ENCODE measurements at regions not wholly inside any gene's neighbourhood (a gene's known extent, or its start where the extent isn't known, plus 50 kb on each side); places are given as distances from the start of the nearest gene placed in this dataset.

DNA sequence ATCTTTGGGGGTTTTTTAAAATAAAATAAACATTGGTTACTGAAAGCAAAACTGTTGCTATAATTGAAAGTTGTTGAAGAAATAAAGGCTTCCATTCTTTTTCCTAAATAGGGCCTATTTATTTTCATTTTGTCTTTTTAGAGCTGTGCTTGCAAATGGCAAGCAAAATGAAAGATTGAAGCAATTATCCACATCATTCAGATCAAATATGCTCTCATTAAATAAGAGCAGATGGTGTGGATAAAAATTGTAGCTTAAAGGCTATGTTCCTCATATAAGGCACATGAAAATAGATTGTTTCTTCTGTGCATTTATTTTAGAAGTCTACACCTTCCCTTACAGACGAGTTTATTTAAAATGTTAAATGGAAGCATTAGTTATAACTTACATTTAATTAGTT lies 1317.7 kb downstream of the MRPL39 start (continued):
- TF ChIP-seq MYNN (tag by site-specific recombination; IDR thresholded peaks at IDR 0.05; ENCODE audit: borderline replicate concordance) (no peak), MEIS1 (CRISPR knock-in tag; IDR thresholded peaks at IDR 0.05; ENCODE audit: borderline replicate concordance) (no peak)

GRCh38 chr21:24280596-24280995 lies 1326.7 kb downstream of the MRPL39 start:
- no peak for TF ChIP-seq RBAK (tag by site-specific recombination; IDR thresholded peaks at IDR 0.05)
- no peak for TF ChIP-seq ZNF211 (tag by site-specific recombination; IDR thresholded peaks at IDR 0.05; ENCODE audit: low read depth)
- no peak for TF ChIP-seq ZNF791 (tag by site-specific recombination; IDR thresholded peaks at IDR 0.05)
- TF ChIP-seq, protein P1, sequence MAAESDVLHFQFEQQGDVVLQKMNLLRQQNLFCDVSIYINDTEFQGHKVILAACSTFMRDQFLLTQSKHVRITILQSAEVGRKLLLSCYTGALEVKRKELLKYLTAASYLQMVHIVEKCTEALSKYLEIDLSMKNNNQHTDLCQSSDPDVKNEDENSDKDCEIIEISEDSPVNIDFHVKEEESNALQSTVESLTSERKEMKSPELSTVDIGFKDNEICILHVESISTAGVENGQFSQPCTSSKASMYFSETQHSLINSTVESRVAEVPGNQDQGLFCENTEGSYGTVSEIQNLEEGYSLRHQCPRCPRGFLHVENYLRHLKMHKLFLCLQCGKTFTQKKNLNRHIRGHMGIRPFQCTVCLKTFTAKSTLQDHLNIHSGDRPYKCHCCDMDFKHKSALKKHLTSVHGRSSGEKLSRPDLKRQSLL (tag by site-specific recombination; IDR thresholded peaks at IDR 0.05) = no peak
- Histone ChIP-seq H3K9me3 (ENCODE audit: control insufficient read depth, insufficient read depth, low read depth, low read length) (no peaks in the 10 kb centered on the region), H3K4me3 (ENCODE audit: low read depth, low read length) (no peak overlapping the region), H3K36me3 (ENCODE audit: control insufficient read depth in 2 of 2, insufficient read depth in 1 of 2, low read length in 2 of 2) (no peaks in the 10 kb centered on the region), H3K27ac (ENCODE audit: extremely low read depth, low read depth, low read length) (no peak overlapping the region), H3K4me1 (ENCODE audit: control insufficient read depth, insufficient read depth, low read length) (no peaks in the 10 kb centered on the region)
- ChIA-PET POLR2A (no interaction called here), CTCF (no interaction called here)

DNA sequence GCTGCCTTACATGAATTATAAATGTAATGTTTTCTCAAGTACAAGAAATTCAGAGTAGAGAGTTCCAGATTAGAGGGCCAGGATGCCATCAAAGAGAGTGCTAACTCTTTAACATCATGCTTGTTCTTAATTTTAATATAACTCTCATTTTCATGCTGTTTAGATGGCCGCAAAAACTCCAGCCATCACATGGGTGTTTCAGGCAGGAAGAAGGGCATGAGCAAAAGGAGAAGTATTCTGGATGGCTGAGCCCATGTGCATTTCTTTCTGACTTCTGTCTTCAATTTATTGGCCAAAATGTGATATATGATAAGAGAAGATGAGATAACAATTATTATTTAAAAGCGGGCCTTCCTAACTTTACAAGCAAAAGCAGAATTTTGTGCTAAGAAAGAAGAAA lies 1328.6 kb downstream of the MRPL39 start:
- ChIA-PET CTCF (interaction anchor here (0.6 kb wide), 1 partner anchor 39 kb away, joined by 3 read pairs; no protein-coding TSS in a partner anchor), POLR2A (no interaction called here)
- no peaks in the 10 kb centered on the region for H3K4me1 ChIP-seq (ENCODE audit: control insufficient read depth, insufficient read depth, low read length)
- no peak overlapping the region for H3K4me3 ChIP-seq (ENCODE audit: low read depth, low read length)
- no peak overlapping the region for H3K27ac ChIP-seq (ENCODE audit: extremely low read depth, low read depth, low read length)
- H3K36me3 ChIP-seq (ENCODE audit: control insufficient read depth in 2 of 2, insufficient read depth in 1 of 2, low read length in 2 of 2) = no peaks in the 10 kb centered on the region
- H3K9me3 ChIP-seq (ENCODE audit: control insufficient read depth, insufficient read depth, low read depth, low read length) = no peaks in the 10 kb centered on the region
- TF ChIP-seq, protein P2, sequence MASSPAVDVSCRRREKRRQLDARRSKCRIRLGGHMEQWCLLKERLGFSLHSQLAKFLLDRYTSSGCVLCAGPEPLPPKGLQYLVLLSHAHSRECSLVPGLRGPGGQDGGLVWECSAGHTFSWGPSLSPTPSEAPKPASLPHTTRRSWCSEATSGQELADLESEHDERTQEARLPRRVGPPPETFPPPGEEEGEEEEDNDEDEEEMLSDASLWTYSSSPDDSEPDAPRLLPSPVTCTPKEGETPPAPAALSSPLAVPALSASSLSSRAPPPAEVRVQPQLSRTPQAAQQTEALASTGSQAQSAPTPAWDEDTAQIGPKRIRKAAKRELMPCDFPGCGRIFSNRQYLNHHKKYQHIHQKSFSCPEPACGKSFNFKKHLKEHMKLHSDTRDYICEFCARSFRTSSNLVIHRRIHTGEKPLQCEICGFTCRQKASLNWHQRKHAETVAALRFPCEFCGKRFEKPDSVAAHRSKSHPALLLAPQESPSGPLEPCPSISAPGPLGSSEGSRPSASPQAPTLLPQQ (tag by site-specific recombination; IDR thresholded peaks at IDR 0.05) = no peak
- TF ChIP-seq ZNF654 (tag by site-specific recombination; IDR thresholded peaks at IDR 0.05; ENCODE audit: low read depth) = no peak
- no peak for TF ChIP-seq OSR2 (tag by site-specific recombination; IDR thresholded peaks at IDR 0.05)
- TF ChIP-seq ZNF843 (tag by site-specific recombination; IDR thresholded peaks at IDR 0.05) = no peak
- TF ChIP-seq KLF16 (tag by site-specific recombination; IDR thresholded peaks at IDR 0.05) = no peak
- TF ChIP-seq FEZF1 (tag by site-specific recombination; IDR thresholded peaks at IDR 0.05) = no peak

- no peak overlapping the region for H3K27ac ChIP-seq (ENCODE audit: extremely low read depth, low read depth, low read length)
- H3K4me1 ChIP-seq (ENCODE audit: control insufficient read depth, insufficient read depth, low read length) = no peaks in the 10 kb centered on the region
- no peaks in the 10 kb centered on the region for H3K36me3 ChIP-seq (ENCODE audit: control insufficient read depth in 2 of 2, insufficient read depth in 1 of 2, low read length in 2 of 2)
- TF ChIP-seq ZEB2 (tag by site-specific recombination; IDR thresholded peaks at IDR 0.05) (no peak), ZNF239 (tag by site-specific recombination; IDR thresholded peaks at IDR 0.05) (no peak), ZSCAN18 (tag by site-specific recombination; IDR thresholded peaks at IDR 0.05) (no peak), HOXC10 (CRISPR knock-in tag; IDR thresholded peaks at IDR 0.05) (no peak), ZNF791 (tag by site-specific recombination; IDR thresholded peaks at IDR 0.05) (no peak), ZNF529 (tag by site-specific recombination; IDR thresholded peaks at IDR 0.05; ENCODE audit: insufficient replicate concordance) (no peak), TRIM28 (IDR thresholded peaks at IDR 0.05; ENCODE audit: borderline replicate concordance, low read length) (no peak), KLF17 (tag by site-specific recombination; IDR thresholded peaks at IDR 0.05) (no peak), ZNF558 (tag by site-specific recombination; IDR thresholded peaks at IDR 0.05) (no peak), KLF8 (tag by site-specific recombination; IDR thresholded peaks at IDR 0.05) (no peak), SP7 (tag by site-specific recombination; IDR thresholded peaks at IDR 0.05) (no peak)
- TF ChIP-seq, protein P2 (tag by site-specific recombination; IDR thresholded peaks at IDR 0.05) = no peak
- CTCF ChIA-PET = no interaction called here
- POLR2A ChIA-PET = no interaction called here
- no peaks in the 10 kb centered on the region for H3K9me3 ChIP-seq (ENCODE audit: control insufficient read depth, insufficient read depth, low read depth, low read length)
- H3K4me3 ChIP-seq (ENCODE audit: low read depth, low read length) = no peak overlapping the region
Observed at GRCh38 chr21:24276204-24276603, 1331.1 kb downstream of the MRPL39 start.

Data from HEK293 (cell line).